Neuronal stem cell (in vitro differentiated cells): ENCODE measurements at regions not wholly inside any gene's neighbourhood (a gene's known extent, or its start where the extent isn't known, plus 50 kb on each side); places are given as distances from the start of the nearest gene placed in this dataset.
"Not testable (repeated sequence)": the region's sequence is repeated elsewhere in the genome, so short reads cannot be mapped to it uniquely, and the experiment has no call there.

Experiments used
- DNase-seq: peaks from one replicate; pipeline ENCODE4 v3.0.0-alpha.2; 2013; ENCODE audit warnings: low spot score
- H2AFZ ChIP-seq: one replicate; pipeline ENCODE4 v1.6.1; 2013; ENCODE audit warnings: mild to moderate bottlenecking, low read length, inconsistent platforms
- H2AK5ac ChIP-seq: 2 replicates; pipeline ENCODE4 v1.6.1; 2013; ENCODE audit warnings: low read depth, mild to moderate bottlenecking, inconsistent platforms, low read length, moderate library complexity, mixed read lengths
- H2BK120ac ChIP-seq: 2 replicates; pipeline ENCODE4 v1.6.1; 2013; ENCODE audit warnings: low read depth, mild to moderate bottlenecking, inconsistent platforms, low read length, moderate library complexity, mixed read lengths
- H2BK12ac ChIP-seq: one replicate; pipeline ENCODE4 v1.6.1; 2013; ENCODE audit warnings: low read length, inconsistent platforms
- H2BK15ac ChIP-seq: 2 replicates; pipeline ENCODE4 v1.6.1; 2013; ENCODE audit warnings: mild to moderate bottlenecking, low read length, inconsistent platforms, mixed read lengths
- H2BK5ac ChIP-seq: one replicate; pipeline ENCODE4 v1.6.1; 2013; ENCODE audit warnings: inconsistent platforms, mild to moderate bottlenecking, low read length, moderate library complexity
- H3K14ac ChIP-seq: one replicate; pipeline ENCODE4 v1.6.1; 2013; ENCODE audit warnings: low read length, inconsistent platforms
- H3K18ac ChIP-seq: 2 replicates; pipeline ENCODE4 v1.6.1; 2013; ENCODE audit warnings: low read length, inconsistent platforms
- H3K23ac ChIP-seq: 2 replicates; pipeline ENCODE4 v1.6.1; 2013; ENCODE audit warnings: low read depth, mild to moderate bottlenecking, mixed read lengths, low read length, inconsistent platforms; ENCODE audit not compliant: poor library complexity
- H3K27ac ChIP-seq: replicated peaks from 3 replicates; pipeline ENCODE4 v1.5.1; 2013; ENCODE audit warnings: low read length, inconsistent platforms
- H3K27me3 ChIP-seq, 3 experiments: 2 replicates each; pipeline ENCODE4 v1.6.1; 2013; ENCODE audit warnings: low read length in 3 of 3, mild to moderate bottlenecking in 2 of 3, inconsistent platforms in 1 of 3, low read depth in 1 of 3, mixed read lengths in 1 of 3, moderate library complexity in 1 of 3; ENCODE audit not compliant: control insufficient read depth in 3 of 3, insufficient read depth in 3 of 3
- H3K36me3 ChIP-seq, 2 donors: replicated peaks in 1 of 2; 2 replicates each; pipeline ENCODE4 v1.6.1; 2013; ENCODE audit warnings: low read length in 2 of 2; ENCODE audit not compliant: control insufficient read depth in 2 of 2, insufficient read depth in 2 of 2
- H3K4ac ChIP-seq: 2 replicates; pipeline ENCODE4 v1.6.1; 2013; ENCODE audit warnings: inconsistent platforms, mild to moderate bottlenecking, low read length, moderate library complexity
- H3K4me1 ChIP-seq, 2 donors: 1 replicate in 1 of 2; 2 replicates in 1 of 2; pipeline ENCODE4 v1.6.1; 2013; ENCODE audit warnings: low read length in 2 of 2, low read depth in 1 of 2; ENCODE audit not compliant: control insufficient read depth in 2 of 2, insufficient read depth in 1 of 2
- H3K4me2 ChIP-seq: one replicate; pipeline ENCODE4 v1.6.1; 2013; ENCODE audit warnings: mild to moderate bottlenecking, low read length, inconsistent platforms; ENCODE audit not compliant: insufficient read depth, poor library complexity, severe bottlenecking
- H3K4me3 ChIP-seq, 2 donors: 2 replicates each; pipeline ENCODE4 v1.5.1; 2013; ENCODE audit warnings: low read length in 2 of 2, mild to moderate bottlenecking in 2 of 2, inconsistent platforms in 1 of 2, moderate library complexity in 1 of 2
- H3K79me1 ChIP-seq: one replicate; pipeline ENCODE4 v1.6.1; 2013; ENCODE audit warnings: low read depth, mild to moderate bottlenecking, inconsistent platforms, low read length, moderate library complexity
- H3K9ac ChIP-seq: one replicate; pipeline ENCODE4 v1.6.1; 2013; ENCODE audit warnings: mild to moderate bottlenecking, low read depth, low read length, inconsistent platforms; ENCODE audit not compliant: poor library complexity
- H3K9me3 ChIP-seq, 2 donors: replicated peaks in 1 of 2; 2 replicates each; pipeline versions ENCODE3 to v1.6.1; 2013; ENCODE audit warnings: low read length in 2 of 2, mild to moderate bottlenecking in 2 of 2, inconsistent platforms in 1 of 2, low read depth in 1 of 2, mixed read lengths in 1 of 2, moderate library complexity in 1 of 2; ENCODE audit not compliant: control insufficient read depth in 2 of 2, insufficient read depth in 1 of 2
- H4K8ac ChIP-seq: one replicate; pipeline ENCODE4 v1.6.1; 2013; ENCODE audit warnings: low read depth, mild to moderate bottlenecking, inconsistent platforms, low read length, moderate library complexity
- H4K91ac ChIP-seq: one replicate; pipeline ENCODE4 v1.6.1; 2013; ENCODE audit warnings: low read length, low read depth, mild to moderate bottlenecking, inconsistent platforms; ENCODE audit not compliant: poor library complexity
- WGBS, 2 donors: extraction: QIAGEN DNeasy Blood & Tissue Kit; methylation state at CpG; one replicate each; pipeline ENCODE4 v1.1.7; 2013; ENCODE audit warnings: missing lambda C conversion rate in 2 of 2, mixed read lengths in 1 of 2; ENCODE audit not compliant: insufficient read length in 2 of 2, insufficient replicate concordance in 1 of 2; ENCODE audit errors: extremely low coverage in 2 of 2; 5-methylcytosine and 5-hydroxymethylcytosine counted together

DNA sequence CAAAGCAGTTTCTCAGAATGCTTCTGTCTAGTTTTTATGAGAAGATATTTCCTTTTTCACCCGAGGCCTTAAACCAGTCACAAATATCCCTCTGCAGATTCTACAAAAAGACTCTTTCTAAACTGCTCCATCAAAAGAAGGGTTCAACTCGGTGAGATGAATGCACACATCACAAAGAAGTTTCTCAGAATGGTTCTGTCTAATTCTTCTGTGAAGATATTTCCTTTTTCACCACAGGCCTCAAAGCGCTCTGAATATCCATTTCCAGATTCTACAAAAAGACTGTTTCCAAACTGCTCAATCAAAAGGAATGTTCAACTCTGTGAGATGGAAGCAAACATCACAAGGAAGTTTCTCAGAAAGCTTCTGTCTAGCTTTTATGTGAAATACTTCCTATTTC, 1843.3 kb downstream of the UQCRFS1 start:
- H2AFZ ChIP-seq, H3K79me1 ChIP-seq, H3K27me3 ChIP-seq, H3K4me2 ChIP-seq, H2BK15ac ChIP-seq, H3K14ac ChIP-seq, H3K18ac ChIP-seq, H3K4me1 ChIP-seq, H2BK12ac ChIP-seq, H4K91ac ChIP-seq, H4K8ac ChIP-seq, H2BK120ac ChIP-seq, H3K4ac ChIP-seq, H2AK5ac ChIP-seq, H3K4me3 ChIP-seq, H2BK5ac ChIP-seq, H3K23ac ChIP-seq, H3K9me3 ChIP-seq, H3K36me3 ChIP-seq, H3K27ac ChIP-seq, H3K9ac ChIP-seq, DNase-seq: not testable (repeated sequence)
- WGBS, 2 donors, result no CpG with 5 or more reads among the region's 3 CpGs

DNA sequence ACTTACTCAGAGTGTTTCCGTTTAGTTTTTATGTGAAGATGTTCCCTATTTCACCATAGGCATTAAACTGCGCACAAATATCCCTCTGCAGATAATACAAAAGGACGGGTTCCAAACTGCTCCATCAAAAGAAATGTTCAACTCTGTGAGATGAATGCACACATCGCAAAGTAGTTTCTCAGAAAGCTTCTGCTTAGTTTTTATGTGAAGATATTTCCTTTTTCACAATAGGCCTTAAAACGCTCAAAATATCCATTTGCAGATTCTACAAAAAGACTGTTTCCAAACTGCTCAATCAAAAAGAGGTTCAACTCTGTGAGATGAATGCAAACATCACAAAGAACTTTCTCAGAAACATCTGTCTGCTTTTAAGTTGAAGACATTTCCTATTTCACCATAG, 1850.5 kb downstream of the UQCRFS1 start:
- not testable (repeated sequence) for H3K18ac ChIP-seq, H4K8ac ChIP-seq, H3K27ac ChIP-seq, H3K4me1 ChIP-seq, H3K79me1 ChIP-seq, H3K14ac ChIP-seq, H2BK12ac ChIP-seq, H2AFZ ChIP-seq, H3K9me3 ChIP-seq, H2AK5ac ChIP-seq, H3K4me3 ChIP-seq, H4K91ac ChIP-seq, H3K4me2 ChIP-seq, H2BK120ac ChIP-seq, H3K9ac ChIP-seq, H3K27me3 ChIP-seq, H2BK15ac ChIP-seq, H2BK5ac ChIP-seq, DNase-seq, H3K4ac ChIP-seq, H3K23ac ChIP-seq, H3K36me3 ChIP-seq
- no CpG with 5 or more reads among the region's 5 CpGs for WGBS, 2 donors

DNA sequence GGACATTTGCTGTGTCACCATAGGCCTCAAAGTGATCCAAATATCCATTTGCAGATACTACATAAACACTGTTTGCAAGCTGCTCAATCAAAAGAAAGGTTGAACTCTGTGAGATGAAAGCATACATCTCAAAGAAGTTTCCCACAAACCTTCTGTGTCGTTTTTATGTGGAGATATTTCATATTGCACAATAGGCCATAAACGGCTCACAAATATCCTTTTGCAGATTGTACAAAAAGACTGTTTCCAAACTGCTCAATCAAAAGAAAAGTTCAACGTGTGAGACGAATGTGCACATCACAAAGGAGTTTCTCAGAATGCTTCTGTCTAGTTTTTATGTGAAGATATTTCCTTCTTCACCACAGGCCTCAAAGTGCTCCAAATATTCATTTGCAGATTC, 1857.4 kb downstream of the UQCRFS1 start:
- H3K23ac ChIP-seq, H2BK5ac ChIP-seq, H3K18ac ChIP-seq, H3K27me3 ChIP-seq, H3K14ac ChIP-seq, H3K36me3 ChIP-seq, H2AFZ ChIP-seq, H2BK120ac ChIP-seq, H3K4ac ChIP-seq, H2BK12ac ChIP-seq, H4K8ac ChIP-seq, H3K4me1 ChIP-seq, H2AK5ac ChIP-seq, H3K9ac ChIP-seq, H3K27ac ChIP-seq, H3K79me1 ChIP-seq, DNase-seq, H4K91ac ChIP-seq, H3K9me3 ChIP-seq, H3K4me2 ChIP-seq, H2BK15ac ChIP-seq, H3K4me3 ChIP-seq: not testable (repeated sequence)
- WGBS, 2 donors, result no CpG with 5 or more reads among the region's 4 CpGs
